Fibroblast of mammary gland (primary cell): ENCODE measurements at regions not wholly inside any gene's neighbourhood (a gene's known extent, or its start where the extent isn't known, plus 50 kb on each side); places are given as distances from the start of the nearest gene placed in this dataset.
"Not testable (repeated sequence)": the region's sequence is repeated elsewhere in the genome, so short reads cannot be mapped to it uniquely, and the experiment has no call there.

ENCODE experiments used
- DNase-seq: peaks from one replicate; pipeline ENCODE4 v3.0.0-alpha.2; 2010; ENCODE audit warnings: low read depth
- H3K4me3 ChIP-seq: 2 replicates; pipeline ENCODE4 v1.5.1; 2011; ENCODE audit warnings: low read depth, mild to moderate bottlenecking, low read length, moderate library complexity; ENCODE audit not compliant: control insufficient read depth
- CTCF ChIP-seq: conservative IDR thresholded peaks from 2 replicates; pipeline ENCODE4 v1.5.1; 2011; ENCODE audit warnings: low read depth, low read length, inconsistent platforms; ENCODE audit not compliant: control insufficient read depth, insufficient read depth

DNA sequence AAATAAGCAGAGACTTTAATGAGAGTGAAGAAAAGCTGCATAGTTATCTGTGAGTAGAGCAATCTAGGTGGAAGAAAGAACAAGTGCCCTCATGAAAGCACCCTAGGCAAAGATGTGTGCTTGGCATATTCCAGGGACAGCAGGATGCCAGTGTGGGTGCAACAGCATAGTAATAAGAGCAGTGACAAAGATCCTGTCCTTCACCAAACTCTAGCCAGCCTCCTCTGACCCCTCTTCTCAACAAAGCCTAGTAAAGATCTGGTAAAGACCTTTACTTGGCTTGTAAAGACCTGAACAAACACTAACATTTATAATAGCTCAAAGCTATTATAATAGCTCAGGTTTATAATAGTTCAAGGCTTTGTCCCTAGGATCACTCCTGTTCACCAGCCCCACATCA lies 735.4 kb downstream of the PCDH7 start:
- no peak for DNase-seq
- TF ChIP-seq CTCF, result no peak
- H3K4me3 ChIP-seq, result no peak overlapping the region

DNA sequence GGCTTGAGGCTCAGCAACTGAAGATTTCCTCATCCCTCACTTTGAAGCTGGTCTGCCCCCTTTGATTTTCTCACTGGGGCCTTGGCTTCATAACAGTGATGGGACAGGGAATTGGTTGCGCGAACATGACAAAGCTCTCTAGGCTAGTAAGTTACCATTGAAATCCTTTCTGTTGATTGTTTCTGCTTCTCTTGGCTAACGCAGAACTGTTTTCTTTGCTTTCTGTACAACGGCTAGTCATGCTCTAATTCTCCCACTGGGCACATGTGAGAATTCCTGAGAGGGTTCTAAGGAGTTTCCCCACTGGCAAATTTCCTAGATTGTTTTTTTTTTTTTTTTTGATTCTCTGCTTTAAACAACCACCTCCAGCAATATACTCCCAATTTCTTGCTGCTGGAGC lies 738.6 kb downstream of the PCDH7 start:
- H3K4me3 ChIP-seq, result no peak overlapping the region
- no peak for TF ChIP-seq CTCF
- peak; percentile 86 for DNase-seq

GRCh38 chr4:31461421-31461820 lies 741.3 kb downstream of the PCDH7 start:
- no peak for TF ChIP-seq CTCF
- DNase-seq, result peak; percentile 83
- no peak overlapping the region for H3K4me3 ChIP-seq

GRCh38 chr4:31467781-31468180 lies 747.6 kb downstream of the PCDH7 start:
- DNase-seq, result peak; percentile 85
- no peak for TF ChIP-seq CTCF
- no peak overlapping the region for H3K4me3 ChIP-seq

GRCh38 chr4:31474221-31474620 lies 754.1 kb downstream of the PCDH7 start:
- TF ChIP-seq CTCF, result no peak
- DNase-seq, result no peak

DNA sequence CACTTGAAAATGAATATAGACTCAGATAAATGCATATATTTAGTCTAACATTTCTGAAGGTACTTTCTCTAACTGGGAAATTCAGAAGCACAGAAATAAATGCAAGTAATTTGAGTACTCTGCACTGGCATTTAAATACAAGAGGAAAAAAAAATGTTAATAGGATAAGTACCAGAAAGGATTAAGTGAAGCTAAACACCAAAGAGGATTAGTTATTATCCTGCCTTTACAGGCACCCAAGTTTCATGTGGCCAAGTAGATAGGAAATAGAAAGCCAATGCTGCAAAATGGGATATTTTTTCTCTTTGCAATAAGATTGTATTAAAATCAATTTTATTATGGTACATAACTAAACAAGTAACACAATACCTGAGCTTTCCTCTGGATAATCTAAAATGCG lies 762.5 kb downstream of the PCDH7 start:
- H3K4me3 ChIP-seq, result no peak overlapping the region
- TF ChIP-seq CTCF, result no peak
- no peak for DNase-seq

More at GRCh38 chr4:31474221-31474620, 754.1 kb downstream of the PCDH7 start:
- H3K4me3 ChIP-seq, result no peak overlapping the region

GRCh38 chr4:31499216-31499615 lies 779.0 kb downstream of the PCDH7 start:
- not testable (repeated sequence) for DNase-seq, H3K4me3 ChIP-seq
